SKM-1 treated with dmso at 0.1 percent for 144 hours (cell line): ENCODE measurements at regions not wholly inside any gene's neighbourhood (a gene's known extent, or its start where the extent isn't known, plus 50 kb on each side); places are given as distances from the start of the nearest gene placed in this dataset.

ENCODE experiments used
- DNase-seq: peaks from one replicate; lab custom pipeline; 2025; ENCODE audit not compliant: unreplicated experiment; lab: John Stamatoyannopoulos, UW

DNA sequence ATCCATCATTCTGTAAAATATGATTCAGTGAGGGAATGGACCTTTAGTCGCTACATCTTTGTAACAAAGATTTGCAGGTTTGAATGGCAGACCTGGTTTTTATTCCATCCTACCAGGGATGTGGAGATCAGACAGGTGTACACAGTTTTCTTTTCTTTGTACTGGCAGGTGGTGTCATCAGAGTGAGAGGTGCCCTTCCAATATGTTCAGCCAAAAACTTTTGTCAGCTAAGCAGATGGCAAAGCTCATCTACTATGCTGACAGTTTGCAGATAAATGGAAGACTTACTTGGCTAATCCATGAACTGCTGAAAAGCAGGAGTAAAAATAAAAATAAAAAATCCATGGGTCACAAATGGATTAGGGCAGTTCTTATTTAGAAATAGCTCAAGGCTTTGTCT, 185.5 kb upstream of the DOK6 start:
- DNase-seq = no peak

GRCh38 chr18:69216321-69216720, 184.4 kb upstream of the DOK6 start:
- DNase-seq = no peak

- DNase-seq = no peak
Observed at GRCh38 chr18:69217196-69218000, 183.3 kb upstream of the DOK6 start.

DNA sequence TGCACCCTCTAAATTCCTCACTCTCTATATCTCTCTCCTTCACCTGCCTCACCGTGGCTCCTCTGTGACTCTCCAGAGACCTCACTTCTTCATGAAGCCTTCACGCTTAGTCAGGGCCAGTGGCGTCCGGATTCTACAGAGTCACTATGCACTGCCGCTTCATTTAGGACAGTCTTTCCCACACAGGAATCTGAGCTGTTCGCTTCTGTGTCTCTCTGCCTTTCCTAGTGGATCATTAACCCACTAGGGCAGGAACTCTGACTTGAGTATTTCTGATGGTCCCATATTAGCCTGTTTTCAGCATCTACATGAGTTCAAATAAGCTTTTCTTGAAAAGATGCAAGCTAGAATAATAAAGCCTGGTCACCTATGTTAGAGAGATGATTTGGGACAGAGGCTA, 180.2 kb upstream of the DOK6 start:
- no peak for DNase-seq

GRCh38 chr18:69222089-69222488, 178.6 kb upstream of the DOK6 start:
- DNase-seq = no peak

GRCh38 chr18:69226971-69227370, 173.7 kb upstream of the DOK6 start:
- DNase-seq = no peak

DNA sequence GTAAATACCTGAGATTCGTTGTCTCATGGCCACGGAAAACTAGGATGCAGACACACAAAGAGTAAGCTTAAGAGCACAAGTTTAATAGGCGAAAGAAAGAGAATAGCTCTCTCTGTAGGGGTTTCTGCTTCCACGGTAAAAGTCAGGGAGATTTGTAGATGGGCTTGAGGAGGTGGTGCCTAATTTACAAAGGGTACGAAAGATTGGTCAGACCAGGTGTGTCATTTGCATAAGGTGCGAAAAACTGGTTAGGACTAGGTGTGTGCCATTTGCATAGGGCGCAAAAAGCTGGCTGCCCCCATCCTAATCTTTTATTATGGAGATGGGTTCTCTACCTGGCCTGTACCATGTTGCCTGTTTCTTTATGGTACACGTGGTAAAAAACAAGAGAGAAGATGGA, 170.5 kb upstream of the DOK6 start:
- DNase-seq = no peak

DNA sequence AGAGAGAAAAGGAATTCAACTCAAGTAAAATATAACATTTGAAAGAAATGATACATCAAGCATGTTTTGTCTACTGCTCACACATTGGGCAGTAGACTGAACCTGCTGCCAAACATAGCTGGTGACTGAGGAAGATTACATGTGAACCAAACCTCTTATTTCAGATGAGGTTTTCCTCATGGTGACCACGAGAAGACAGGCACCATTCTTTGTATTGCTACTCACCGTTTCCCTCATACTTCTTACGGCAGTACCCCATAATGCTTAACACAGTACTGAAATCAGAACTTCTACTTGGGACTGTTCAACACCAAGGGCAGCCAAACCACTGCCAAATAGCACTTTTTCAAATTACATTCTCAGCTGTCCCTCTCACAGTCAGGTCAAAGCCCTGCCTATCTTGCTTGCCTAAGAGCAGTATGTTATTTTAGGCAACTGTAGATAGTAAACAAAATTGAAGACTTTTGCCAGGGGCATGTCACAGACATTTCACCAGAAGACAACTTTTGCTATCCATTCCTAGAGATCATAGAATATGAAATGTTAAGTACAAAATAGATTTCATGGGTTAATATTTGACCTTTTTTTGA, 167.1 kb upstream of the DOK6 start:
- DNase-seq = no peak

GRCh38 chr18:69239849-69240674, 160.6 kb upstream of the DOK6 start:
- DNase-seq = no peak

DNA sequence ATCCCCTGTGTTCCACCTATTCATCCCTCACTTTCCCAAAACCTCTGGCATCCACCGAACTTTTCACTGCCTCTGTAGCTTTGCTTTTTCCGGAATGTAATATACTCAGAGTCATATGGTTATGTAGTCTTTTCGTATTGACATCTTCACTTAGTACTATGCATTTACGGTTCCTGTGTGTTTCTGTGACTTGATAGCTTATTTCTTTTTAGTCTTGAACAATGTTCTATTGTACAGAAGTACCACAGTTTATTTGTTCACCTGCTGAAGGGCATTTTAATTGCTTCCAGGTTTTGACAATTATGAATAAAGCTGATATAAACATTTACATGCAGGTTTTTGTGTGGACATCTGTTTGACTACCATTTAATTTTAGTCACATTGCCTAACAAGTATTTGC, 154.7 kb upstream of the DOK6 start:
- no peak for DNase-seq

DNA sequence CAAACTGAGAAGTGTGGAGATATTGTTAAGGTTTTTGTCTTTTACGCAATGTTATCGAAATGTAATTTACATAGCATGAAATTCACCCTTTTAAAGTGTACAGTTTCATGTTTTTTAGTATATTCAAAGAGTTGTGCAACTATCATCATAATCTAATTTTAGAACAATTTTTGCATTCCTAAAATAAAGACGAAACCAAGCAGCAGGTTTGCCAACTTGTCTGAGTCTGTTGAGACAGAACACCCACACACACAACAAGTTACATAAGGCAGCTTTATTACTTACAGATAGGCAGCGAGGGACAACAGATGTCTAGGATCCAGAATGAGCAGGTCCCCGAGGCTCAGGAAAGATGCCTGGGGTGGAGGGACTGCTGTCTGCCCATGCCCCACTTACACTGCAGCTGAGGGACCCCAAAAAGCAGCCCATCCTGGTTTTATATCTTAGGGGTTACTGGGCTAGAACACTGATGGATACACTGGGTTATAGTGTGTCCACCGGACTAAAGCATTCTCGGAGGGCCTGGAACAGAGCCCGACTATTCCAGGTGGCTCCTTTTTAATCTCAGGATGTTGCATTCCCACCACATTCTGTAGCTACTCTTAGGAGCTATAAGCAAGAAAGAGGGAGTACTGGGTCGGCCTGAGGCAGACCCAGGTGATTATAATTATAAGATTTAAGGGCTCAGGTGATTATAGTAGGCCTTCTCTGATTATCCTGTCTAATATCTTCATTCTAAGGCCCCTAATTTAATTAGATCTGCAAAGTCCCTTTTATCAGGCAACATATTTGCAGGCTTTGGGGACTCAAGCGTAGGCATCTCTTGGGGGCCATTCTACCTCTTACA, 150.2 kb upstream of the DOK6 start:
- DNase-seq = no peak

DNA sequence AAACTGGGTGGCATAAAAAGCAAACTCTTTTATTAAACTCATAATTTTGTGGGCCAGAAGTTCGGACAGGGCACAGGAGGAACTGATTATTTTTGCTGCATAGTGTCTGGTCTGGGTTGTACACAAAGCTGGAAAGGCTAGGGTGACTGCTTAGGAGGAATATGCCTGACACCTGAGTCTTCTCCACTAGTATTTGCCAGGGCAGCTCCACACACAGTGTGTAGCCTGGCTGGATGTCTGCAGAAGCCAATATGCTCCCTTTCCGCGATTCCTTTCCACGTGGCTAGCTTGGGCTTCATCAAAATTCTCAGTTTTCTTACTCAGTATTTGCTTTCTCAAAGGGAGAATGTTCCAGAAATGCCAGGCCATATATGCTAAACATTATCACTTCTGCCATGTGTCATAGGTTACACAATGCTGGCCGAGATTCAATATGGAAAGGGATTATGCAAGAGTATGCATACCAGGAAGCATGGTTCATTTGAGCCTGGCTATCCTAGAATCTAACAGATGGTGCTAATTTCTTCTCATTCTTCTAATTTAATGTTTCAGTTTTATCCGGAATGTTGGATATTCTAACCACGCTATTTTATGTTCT, 142.7 kb upstream of the DOK6 start:
- DNase-seq = peak; percentile 30

DNA sequence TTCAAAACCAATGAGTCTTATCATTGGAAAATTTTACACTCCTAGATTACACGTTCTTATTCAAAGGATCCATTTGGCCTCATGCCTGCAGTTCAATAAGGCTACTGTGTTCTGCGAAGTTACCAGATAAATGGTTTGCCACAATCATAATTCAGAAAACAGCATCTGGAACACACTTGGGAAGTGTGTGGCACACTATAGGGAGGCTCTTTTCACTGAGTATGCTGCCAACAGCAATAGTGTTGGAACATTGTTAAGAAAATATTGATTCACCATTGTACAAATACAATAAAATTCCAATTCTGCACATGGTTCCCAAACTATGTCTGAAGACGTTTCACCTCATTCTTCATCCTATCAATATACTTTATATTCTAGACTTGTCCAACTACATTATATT, 141.4 kb upstream of the DOK6 start:
- no peak for DNase-seq

DNA sequence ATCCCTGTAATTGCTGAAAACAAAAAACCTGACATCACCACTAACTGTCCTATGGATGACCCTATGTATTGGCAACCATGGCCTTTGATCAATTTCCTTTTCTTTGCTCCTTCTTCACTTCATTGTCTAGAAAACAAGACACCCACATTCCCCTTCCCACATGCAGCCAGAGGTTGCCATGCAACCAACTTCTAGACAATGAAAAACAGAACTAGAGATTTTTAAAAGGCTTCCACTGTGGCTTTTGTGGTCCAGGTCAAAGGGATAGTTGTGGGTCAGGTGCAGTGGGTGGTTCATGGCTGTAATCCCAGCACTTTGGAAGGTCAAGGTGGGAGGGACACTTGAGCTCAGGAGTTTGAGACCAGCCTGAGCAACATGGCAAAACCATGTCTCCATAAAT, 139.3 kb upstream of the DOK6 start:
- peak; percentile 3 for DNase-seq

DNA sequence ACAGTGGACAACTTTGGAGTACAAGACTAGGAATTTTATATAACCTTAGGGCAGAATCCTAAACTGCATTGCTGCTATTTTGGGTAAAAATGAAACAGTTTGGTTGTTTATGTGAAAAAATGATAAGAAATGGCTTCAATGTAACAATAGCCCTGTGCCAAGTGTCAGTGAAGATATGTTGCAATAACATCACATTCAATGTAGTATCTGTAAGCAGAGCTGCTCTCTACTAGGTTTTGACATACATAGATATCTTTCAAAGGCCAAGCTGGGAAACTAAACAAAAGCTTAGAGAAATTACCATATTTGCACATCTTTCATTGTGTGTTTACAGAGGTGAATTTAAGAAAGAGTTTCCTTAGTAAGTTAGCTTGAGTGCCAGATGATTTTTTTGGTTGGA, 135.0 kb upstream of the DOK6 start:
- no peak for DNase-seq

- no peak for DNase-seq
Observed at GRCh38 chr18:69267895-69268294, 132.8 kb upstream of the DOK6 start.

DNA sequence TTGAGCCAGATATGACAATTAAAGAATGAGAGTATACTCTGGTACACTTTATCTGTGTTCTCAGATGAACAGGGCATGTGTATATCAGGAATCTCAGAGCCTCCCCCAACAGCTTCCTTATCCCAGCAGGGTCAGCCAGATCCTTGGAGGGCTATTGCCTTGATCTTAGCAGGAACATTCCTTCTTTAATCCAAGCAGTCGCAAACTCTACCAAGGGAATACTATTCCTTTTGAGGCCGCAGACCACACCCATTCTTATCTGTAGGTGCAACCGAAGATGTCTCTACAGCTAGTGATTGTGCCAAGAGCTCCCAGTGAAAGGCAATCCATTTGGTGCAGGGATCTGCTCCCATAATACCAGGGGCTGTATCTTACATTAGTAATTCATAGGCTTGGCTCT, 118.3 kb upstream of the DOK6 start:
- DNase-seq = no peak

GRCh38 chr18:69291044-69291443, 109.6 kb upstream of the DOK6 start:
- no peak for DNase-seq

- no peak for DNase-seq
Observed at GRCh38 chr18:69291755-69292154, 108.9 kb upstream of the DOK6 start.

GRCh38 chr18:69300185-69300584, 100.5 kb upstream of the DOK6 start:
- DNase-seq = no peak

GRCh38 chr18:69308619-69309018, 92.1 kb upstream of the DOK6 start:
- DNase-seq = no peak
